ENCODE measurements at regions not wholly inside any gene's neighbourhood (a gene's known extent, or its start where the extent isn't known, plus 50 kb on each side); places are given as distances from the start of the nearest gene placed in this dataset.

DNA sequence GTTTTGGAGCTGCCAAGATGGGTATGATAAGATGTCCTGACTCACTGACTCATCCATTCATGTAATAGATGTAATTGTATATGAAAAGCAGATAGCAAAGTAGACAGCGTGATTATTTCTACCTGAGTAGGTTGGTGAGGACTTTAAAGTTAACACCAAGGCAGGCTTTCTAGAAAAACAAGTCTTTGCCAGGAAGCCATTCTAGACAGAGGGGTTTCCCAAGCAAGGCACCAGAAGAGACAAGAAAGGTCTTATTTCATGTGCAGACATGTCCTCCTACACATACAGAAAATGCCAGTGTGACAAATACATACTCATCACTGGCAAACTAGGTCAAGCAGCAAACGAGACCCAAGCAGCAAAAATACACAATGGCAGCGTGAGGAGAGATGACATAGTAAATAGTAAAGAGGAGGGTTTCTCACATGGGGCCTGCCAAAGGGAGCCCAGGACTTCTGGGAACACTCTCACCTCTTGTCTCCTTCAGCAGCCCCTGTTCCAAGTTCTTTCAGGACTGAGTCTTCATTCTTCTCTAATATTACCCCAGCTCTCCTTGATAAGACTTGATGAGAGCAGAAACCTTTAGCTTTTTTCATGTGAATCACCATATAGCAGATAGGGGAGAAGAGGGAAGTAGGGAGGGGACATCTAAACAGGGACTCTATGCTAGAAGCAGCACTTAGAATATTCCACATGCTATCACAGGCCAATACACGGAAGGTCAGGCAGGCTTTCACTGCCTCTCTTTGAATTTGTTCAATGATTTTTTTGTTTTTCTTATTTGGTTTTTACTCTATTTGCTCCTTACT is 114.6 kb upstream of the ATP1B1 start:
- TF ChIP-seq, protein P1, sequence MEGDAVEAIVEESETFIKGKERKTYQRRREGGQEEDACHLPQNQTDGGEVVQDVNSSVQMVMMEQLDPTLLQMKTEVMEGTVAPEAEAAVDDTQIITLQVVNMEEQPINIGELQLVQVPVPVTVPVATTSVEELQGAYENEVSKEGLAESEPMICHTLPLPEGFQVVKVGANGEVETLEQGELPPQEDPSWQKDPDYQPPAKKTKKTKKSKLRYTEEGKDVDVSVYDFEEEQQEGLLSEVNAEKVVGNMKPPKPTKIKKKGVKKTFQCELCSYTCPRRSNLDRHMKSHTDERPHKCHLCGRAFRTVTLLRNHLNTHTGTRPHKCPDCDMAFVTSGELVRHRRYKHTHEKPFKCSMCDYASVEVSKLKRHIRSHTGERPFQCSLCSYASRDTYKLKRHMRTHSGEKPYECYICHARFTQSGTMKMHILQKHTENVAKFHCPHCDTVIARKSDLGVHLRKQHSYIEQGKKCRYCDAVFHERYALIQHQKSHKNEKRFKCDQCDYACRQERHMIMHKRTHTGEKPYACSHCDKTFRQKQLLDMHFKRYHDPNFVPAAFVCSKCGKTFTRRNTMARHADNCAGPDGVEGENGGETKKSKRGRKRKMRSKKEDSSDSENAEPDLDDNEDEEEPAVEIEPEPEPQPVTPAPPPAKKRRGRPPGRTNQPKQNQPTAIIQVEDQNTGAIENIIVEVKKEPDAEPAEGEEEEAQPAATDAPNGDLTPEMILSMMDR (IDR thresholded peaks at IDR 0.05) = no peak
- no peak for TF ChIP-seq POLR2A (IDR thresholded peaks at IDR 0.05)
- DNase-seq (ENCODE audit: low spot score in 2 of 2) = no peak
- intact Hi-C loops (cut with DNase I; ENCODE audit: low total_unique reads) = no loop called here
- no peak overlapping the region for H3K4me3 ChIP-seq (ENCODE audit: low read depth, poor library complexity, severe bottlenecking)
- 51 to 63% methylated on average over 4 of the region's 4 CpGs for WGBS, 2 donors

DNA sequence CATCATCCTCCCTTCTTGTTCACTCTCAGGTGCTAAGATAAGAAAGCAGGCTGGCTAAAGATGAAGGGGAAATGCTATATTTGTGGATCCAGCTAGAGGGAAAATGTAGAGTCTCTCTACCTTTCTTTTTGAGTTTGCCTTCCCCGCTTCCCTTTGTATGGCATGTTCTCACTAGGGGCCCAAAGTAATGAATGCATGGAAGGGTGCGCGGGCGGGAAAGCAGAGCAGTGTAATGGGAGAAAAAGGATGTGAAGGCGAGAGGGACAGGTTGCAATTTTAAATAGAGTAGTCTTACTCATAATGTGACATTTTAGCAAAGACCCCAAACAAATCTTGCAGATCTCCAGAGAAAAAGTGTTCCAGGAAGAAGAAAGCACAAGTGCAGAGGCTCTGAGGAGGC is 105.1 kb upstream of the ATP1B1 start:
- 97 to 99% methylated on average over 5 of the region's 5 CpGs for WGBS, 2 donors
- intact Hi-C loops (cut with DNase I; ENCODE audit: low total_unique reads) = no loop called here
- H3K4me3 ChIP-seq (ENCODE audit: low read depth, poor library complexity, severe bottlenecking) = no peak overlapping the region
- no peak for TF ChIP-seq POLR2A (IDR thresholded peaks at IDR 0.05)
- TF ChIP-seq, protein P1 (IDR thresholded peaks at IDR 0.05) = no peak
- no peak for DNase-seq (ENCODE audit: low spot score in 2 of 2)

DNA sequence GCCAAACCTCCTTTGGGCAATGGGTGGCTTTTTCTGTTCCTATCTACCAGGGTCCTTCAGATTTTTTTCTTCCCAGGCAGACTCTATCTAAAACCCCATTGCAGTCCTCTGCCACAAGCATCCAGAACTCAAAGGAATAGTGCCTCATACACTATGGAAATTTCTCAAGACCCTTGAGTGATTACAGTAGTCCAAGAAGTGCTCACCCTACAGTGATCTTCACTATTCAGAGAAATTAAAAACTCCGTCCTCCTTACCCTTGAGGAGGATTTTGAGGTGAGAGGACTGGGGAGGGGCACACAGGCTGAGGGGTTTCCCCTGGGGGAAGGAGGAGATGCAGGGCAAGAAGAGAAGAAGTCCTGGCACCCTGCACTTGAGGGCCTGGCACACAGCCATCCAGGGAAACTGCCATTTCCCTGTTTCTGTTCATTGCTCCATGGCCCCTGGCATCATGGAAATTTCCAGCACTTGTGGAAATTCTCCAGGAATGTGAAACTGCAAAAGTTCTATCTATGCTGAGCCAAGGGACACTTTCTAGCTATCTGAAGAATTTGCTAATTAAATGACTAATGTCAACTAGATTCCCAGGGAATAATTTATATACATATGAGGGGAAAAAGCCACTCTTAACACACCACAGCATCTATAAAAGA is 102.5 kb upstream of the ATP1B1 start:
- no peak for DNase-seq (ENCODE audit: low spot score in 2 of 2)
- no peak for TF ChIP-seq POLR2A (IDR thresholded peaks at IDR 0.05)
- TF ChIP-seq, protein P1 (IDR thresholded peaks at IDR 0.05) = no peak
- WGBS, 2 donors = 68 to 70% methylated on average over 1 of the region's 1 CpG
- H3K4me3 ChIP-seq (ENCODE audit: low read depth, poor library complexity, severe bottlenecking) = no peak overlapping the region
- intact Hi-C loops (cut with DNase I; ENCODE audit: low total_unique reads) = no loop called here

DNA sequence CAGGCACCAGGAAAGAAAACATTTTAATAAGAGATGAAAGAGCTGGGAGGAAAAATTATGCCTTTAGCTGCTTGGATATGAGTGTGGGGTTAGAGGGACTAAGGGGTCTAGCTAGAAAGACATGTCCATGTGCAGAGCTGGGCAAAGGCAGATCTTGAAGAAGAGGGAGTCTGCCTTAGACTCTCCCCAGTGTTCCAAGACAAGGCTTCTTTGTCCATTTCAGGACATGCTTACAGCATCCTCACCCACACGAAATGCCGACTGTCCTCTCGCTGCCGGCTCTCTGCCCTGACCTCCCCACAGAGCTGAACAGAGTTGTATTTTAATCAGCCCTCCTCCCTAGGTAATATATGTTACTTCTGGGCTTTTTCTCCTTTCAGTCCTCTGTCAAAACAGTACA is 100.7 kb upstream of the ATP1B1 start:
- H3K4me3 ChIP-seq (ENCODE audit: low read depth, poor library complexity, severe bottlenecking) = no peak overlapping the region
- no peak for TF ChIP-seq POLR2A (IDR thresholded peaks at IDR 0.05)
- TF ChIP-seq, protein P1 (IDR thresholded peaks at IDR 0.05) = no peak
- intact Hi-C loops (cut with DNase I; ENCODE audit: low total_unique reads) = no loop called here
- DNase-seq (ENCODE audit: low spot score in 2 of 2) = no peak
- WGBS, 2 donors = 90 to 94% methylated on average over 4 of the region's 4 CpGs

DNA sequence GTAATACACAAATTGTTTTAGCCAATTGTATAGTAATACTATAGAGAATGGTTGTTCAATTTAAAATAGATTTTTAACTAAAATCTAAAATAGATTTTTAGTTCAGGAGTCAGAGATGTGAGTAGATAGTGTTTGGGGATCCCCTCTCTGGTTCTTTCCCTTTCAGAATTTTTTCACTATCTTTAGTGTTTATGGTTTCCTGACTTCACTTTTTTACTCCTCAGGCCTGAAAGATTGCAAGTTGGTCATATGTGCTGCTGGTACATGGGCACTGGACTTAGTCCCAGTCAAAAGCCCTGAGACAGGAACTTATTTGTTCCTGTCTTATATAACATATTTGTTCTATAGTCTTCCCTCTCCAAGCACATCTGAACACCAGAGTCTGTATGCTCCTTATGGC is 96.8 kb upstream of the ATP1B1 start:
- intact Hi-C loops (cut with DNase I; ENCODE audit: low total_unique reads) = loop anchor here (2.0 kb wide), 1 partner anchor 129 kb away; no protein-coding TSS in a partner anchor
- no peak for DNase-seq (ENCODE audit: low spot score in 2 of 2)
- no peak overlapping the region for H3K4me3 ChIP-seq (ENCODE audit: low read depth, poor library complexity, severe bottlenecking)
- TF ChIP-seq, protein P1 (IDR thresholded peaks at IDR 0.05) = no peak
- no peak for TF ChIP-seq POLR2A (IDR thresholded peaks at IDR 0.05)
